Renal pelvis (tissue), 1 donor: ENCODE measurements at regions not wholly inside any gene's neighbourhood (a gene's known extent, or its start where the extent isn't known, plus 50 kb on each side); places are given as distances from the start of the nearest gene placed in this dataset.
"Not testable (repeated sequence)": the region's sequence is repeated elsewhere in the genome, so short reads cannot be mapped to it uniquely, and the experiment has no call there.

ENCODE experiments used
- DNase-seq: peaks from one replicate; pipeline ENCODE4 v3.0.0-alpha.2; 2013

GRCh38 chr15:38002883-38003477, 68.5 kb downstream of the TMCO5A start:
- no peak for DNase-seq

GRCh38 chr15:38004218-38004861, 69.9 kb downstream of the TMCO5A start:
- no peak for DNase-seq

- no peak for DNase-seq
Observed at GRCh38 chr15:38005953-38006808, 71.7 kb downstream of the TMCO5A start.

GRCh38 chr15:38010395-38010794, 76.0 kb downstream of the TMCO5A start:
- no peak for DNase-seq

GRCh38 chr15:38012894-38013293, 78.5 kb downstream of the TMCO5A start:
- DNase-seq, result no peak

- no peak for DNase-seq
Observed at GRCh38 chr15:38017721-38018120, 83.3 kb downstream of the TMCO5A start.

- DNase-seq, result no peak
Observed at GRCh38 chr15:38019066-38019465, 84.6 kb downstream of the TMCO5A start.

GRCh38 chr15:38021259-38021658, 86.8 kb downstream of the TMCO5A start:
- DNase-seq, result no peak

- no peak for DNase-seq
Observed at GRCh38 chr15:38024293-38025091, 90.1 kb downstream of the TMCO5A start.

GRCh38 chr15:38025656-38026055, 91.2 kb downstream of the TMCO5A start:
- not testable (repeated sequence) for DNase-seq

GRCh38 chr15:38028869-38029268, 94.4 kb downstream of the TMCO5A start:
- no peak for DNase-seq

GRCh38 chr15:38029736-38030135, 95.3 kb downstream of the TMCO5A start:
- DNase-seq, result no peak

GRCh38 chr15:38030609-38031008, 96.2 kb downstream of the TMCO5A start:
- no peak for DNase-seq

GRCh38 chr15:38035701-38036100, 101.3 kb downstream of the TMCO5A start:
- no peak for DNase-seq

GRCh38 chr15:38036790-38037338, 102.4 kb downstream of the TMCO5A start:
- no peak for DNase-seq

- no peak for DNase-seq
Observed at GRCh38 chr15:38038659-38039442, 104.4 kb downstream of the TMCO5A start.

- DNase-seq, result no peak
Observed at GRCh38 chr15:38040615-38041014, 106.2 kb downstream of the TMCO5A start.

- DNase-seq, result no peak
Observed at GRCh38 chr15:38041576-38041975, 107.1 kb downstream of the TMCO5A start.

GRCh38 chr15:38042211-38042610, 107.8 kb downstream of the TMCO5A start:
- no peak for DNase-seq

GRCh38 chr15:38042707-38043445, 108.4 kb downstream of the TMCO5A start:
- no peak for DNase-seq
